ENCODE measurements at regions not wholly inside any gene's neighbourhood (a gene's known extent, or its start where the extent isn't known, plus 50 kb on each side); places are given as distances from the start of the nearest gene placed in this dataset.
"Not testable (repeated sequence)": the region's sequence is repeated elsewhere in the genome, so short reads cannot be mapped to it uniquely, and the experiment has no call there.

GRCh38 chr17:72472853-72473390 is 352.1 kb downstream of the SOX9 start:
- not testable (repeated sequence) for DNase-seq

- DNase-seq: no peak
Observed at GRCh38 chr17:72474243-72474642, 353.4 kb downstream of the SOX9 start.

DNA sequence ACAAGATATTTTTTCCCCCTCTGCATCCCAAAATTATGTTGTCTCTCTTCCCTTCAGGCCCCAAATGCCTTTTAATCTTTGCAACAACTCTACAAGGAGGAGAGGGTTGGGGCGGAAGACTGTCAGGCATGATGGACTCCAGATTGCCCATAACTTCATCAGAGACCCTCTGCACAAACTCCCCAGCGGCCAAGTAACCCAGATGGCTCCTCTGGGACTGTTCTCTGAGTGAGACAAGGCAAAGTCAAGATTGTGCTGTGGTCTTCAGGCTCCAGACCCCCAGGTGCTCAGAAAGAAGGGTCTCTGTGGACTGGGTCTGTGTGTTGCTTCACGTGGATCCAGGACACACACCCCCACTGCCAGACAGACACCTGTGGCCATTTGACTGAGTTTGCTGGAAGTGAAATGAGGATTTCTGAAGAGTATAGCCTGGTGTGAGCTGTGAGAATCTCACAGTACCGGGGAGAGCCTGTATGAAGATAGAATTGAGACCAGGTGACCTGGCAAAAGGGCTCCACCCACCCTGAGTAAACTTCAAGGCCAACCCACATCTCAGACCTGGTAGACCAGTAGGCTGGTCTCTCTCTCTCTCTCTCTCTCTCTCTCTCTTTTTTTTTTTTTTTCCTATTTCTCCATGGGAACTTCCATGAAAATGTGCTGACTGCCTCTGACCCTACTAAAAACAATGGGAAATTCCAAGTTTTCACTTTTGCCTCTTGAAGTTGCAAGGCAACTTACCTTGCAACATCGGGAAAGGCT is 354.1 kb downstream of the SOX9 start:
- DNase-seq: no peak

GRCh38 chr17:72476134-72476533 is 355.3 kb downstream of the SOX9 start:
- DNase-seq: no peak

- no peak for DNase-seq
Observed at GRCh38 chr17:72476575-72476986, 355.8 kb downstream of the SOX9 start.

- no peak for DNase-seq
Observed at GRCh38 chr17:72477491-72477890, 356.7 kb downstream of the SOX9 start.

DNA sequence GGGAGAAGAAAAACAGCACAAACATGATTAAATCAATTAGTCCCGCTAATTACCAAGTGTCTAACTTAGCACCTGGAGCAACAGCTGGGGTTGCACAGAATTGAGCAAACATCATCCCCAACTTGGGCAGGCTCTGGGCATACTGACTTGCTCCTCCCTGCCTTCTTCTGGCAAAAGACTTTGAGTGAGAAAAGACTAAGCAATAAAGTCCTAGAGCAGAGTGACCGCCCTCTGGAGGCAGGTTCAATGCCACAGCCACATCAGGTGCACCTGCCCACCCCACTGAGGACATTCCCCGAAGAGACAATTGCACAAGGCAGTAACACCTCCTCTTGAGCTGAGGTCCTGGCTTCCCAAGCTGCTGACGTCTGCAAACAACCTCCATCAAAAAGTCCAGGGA is 358.3 kb downstream of the SOX9 start:
- DNase-seq: no peak

GRCh38 chr17:72481572-72481971 is 360.8 kb downstream of the SOX9 start:
- no peak for DNase-seq

DNA sequence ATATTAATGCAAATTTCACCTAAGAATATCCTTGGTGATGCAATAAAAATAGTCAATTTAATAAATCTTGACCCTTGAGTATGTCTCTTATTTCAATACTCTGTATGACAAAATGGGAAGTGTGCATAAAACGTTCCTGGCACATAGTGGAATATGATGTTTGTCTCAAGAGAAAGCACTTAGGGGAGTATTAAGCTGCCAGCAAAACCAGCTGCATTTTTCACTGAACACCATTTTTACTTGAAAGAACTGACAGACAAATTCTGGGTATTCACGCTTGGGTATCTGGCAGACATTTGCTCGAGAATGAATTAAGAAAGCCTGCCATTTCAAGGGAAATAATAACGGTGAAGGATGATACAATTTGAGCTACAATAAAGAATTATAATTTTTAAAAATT is 364.8 kb downstream of the SOX9 start:
- DNase-seq: no peak

- DNase-seq: no peak
Observed at GRCh38 chr17:72486806-72487205, 366.0 kb downstream of the SOX9 start.

- DNase-seq: no peak
Observed at GRCh38 chr17:72487731-72488494, 367.1 kb downstream of the SOX9 start.

GRCh38 chr17:72488555-72489271 is 367.9 kb downstream of the SOX9 start:
- DNase-seq: no peak

DNA sequence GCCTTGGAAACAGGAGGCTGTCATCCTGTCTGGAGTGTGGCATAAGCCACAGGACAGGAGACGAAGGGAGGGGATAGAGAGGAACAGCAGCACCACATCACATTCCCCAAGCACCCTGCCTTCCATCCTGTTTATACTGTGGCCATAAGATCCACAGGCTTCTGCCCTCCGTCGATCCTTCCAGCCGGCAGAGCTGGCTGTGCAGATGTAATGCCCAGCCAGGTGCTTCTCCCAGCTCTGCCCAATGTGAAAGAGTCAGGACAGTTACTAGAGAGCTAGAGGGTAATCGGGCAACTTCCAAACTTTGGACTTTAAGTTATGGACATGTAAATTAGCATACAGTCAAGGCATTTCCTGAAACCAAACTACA is 368.4 kb downstream of the SOX9 start:
- no peak for DNase-seq

DNA sequence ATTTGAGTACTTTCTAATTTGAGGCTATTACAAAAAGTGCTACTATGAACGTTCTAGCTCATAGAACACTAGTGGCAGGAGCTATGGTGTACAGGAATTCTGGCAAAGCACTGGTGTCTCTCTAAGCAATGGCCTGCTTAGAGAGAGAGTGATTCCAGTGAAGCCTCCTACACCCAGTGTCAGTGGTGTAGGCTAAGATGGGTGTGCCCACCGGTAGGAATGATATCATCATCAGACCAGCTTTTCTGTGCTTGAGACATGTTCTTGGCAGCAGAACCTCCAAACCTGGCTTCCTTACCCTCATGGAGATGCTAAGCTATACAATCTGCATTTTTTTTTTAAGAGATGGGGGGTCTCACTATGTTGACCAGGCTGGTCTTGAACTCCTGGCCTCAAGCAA is 370.3 kb downstream of the SOX9 start:
- no peak for DNase-seq

DNA sequence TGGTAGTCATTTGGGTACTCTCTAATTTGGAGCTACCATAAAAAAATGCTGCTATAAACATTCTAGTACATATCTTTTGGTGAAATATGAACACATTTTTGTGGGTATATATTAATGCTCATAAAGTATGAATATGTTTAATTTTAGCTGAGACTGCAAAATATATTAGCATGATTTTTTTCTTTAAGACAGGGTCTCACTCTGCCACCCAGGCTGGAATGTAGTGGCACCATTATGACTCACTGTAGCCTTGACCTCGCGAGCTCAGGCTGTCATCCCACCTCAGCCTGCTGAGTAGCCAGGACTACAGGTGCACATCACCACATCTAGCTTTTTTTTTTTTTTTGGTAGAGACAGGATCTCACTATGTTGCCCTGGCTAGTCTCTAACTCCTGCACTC is 371.7 kb downstream of the SOX9 start:
- no peak for DNase-seq

- DNase-seq: no peak
Observed at GRCh38 chr17:72492941-72493340, 372.1 kb downstream of the SOX9 start.

DNA sequence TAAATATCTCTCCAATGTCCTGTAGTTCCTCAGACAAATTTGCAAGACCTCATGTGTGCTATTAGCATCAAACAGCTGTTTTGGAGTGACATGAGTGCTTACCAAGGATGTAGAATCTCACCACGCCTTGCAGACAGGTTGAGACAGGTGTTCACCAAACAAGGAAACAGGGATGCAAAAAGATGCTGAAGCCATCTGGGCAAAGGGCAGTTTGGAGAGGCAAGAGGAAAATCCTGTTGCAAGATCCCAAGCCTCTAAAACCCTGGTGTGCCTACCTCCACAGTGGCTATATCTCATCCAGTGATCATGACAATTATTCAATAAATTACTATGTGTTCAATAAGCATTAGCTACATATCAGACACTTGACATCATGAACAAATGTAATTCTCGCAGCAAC is 373.7 kb downstream of the SOX9 start:
- no peak for DNase-seq

- DNase-seq: no peak
Observed at GRCh38 chr17:72496461-72496860, 375.6 kb downstream of the SOX9 start.

DNA sequence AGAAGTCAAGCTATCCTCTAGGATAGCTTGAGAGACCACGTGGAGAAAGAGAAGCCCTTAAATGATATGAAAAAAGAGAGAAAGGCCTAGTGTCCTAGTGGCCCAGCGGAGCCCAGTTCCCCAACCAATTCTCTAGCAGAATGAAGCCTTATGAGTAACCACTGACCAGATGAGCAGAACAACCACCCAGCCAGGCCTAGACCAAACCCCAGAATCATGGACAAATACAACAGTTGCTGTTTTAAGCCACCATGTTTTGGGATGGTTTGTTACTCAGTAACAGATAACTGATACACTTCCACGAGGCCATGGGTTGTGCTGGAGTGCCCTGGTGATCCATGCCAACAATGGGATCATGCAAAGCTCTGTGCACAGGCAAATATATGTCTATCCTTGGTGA is 377.1 kb downstream of the SOX9 start:
- no peak for DNase-seq

- DNase-seq: no peak
Observed at GRCh38 chr17:72498364-72499210, 377.8 kb downstream of the SOX9 start.

- DNase-seq: no peak
Observed at GRCh38 chr17:72501404-72502370, 380.9 kb downstream of the SOX9 start.

Data from skin of body (tissue), 1 donor.